SW480 (cell line): ENCODE measurements at regions not wholly inside any gene's neighbourhood (a gene's known extent, or its start where the extent isn't known, plus 50 kb on each side); places are given as distances from the start of the nearest gene placed in this dataset.
A peak's percentile ranks its signal among the peaks of the same experiment; 100 is the strongest.

ENCODE experiments used
- DNase-seq: peaks from one replicate; pipeline ENCODE4 v3.0.0-alpha.2; 2016; ENCODE audit warnings: low spot score

- no peak for DNase-seq
Measured at GRCh38 chr10:36688717-36689116, 436.7 kb upstream of the ANKRD30A start.

GRCh38 chr10:36683421-36683820, 442.0 kb upstream of the ANKRD30A start:
- no peak for DNase-seq

- no peak for DNase-seq
Measured at GRCh38 chr10:36681751-36682632, 443.4 kb upstream of the ANKRD30A start.

GRCh38 chr10:36679554-36679953, 445.8 kb upstream of the ANKRD30A start:
- DNase-seq = no peak

- DNase-seq = no peak
Measured at GRCh38 chr10:36677431-36677768, 448.0 kb upstream of the ANKRD30A start.

GRCh38 chr10:36676756-36677430, 448.5 kb upstream of the ANKRD30A start:
- no peak for DNase-seq

GRCh38 chr10:36676321-36676720, 449.1 kb upstream of the ANKRD30A start:
- DNase-seq = no peak

GRCh38 chr10:36675458-36675880, 449.9 kb upstream of the ANKRD30A start:
- peak; percentile 20 for DNase-seq

- no peak for DNase-seq
Measured at GRCh38 chr10:36671607-36672006, 453.8 kb upstream of the ANKRD30A start.

GRCh38 chr10:36670621-36671402, 454.6 kb upstream of the ANKRD30A start:
- DNase-seq = no peak

- no peak for DNase-seq
Measured at GRCh38 chr10:36669615-36670352, 455.6 kb upstream of the ANKRD30A start.

GRCh38 chr10:36666451-36666850, 458.9 kb upstream of the ANKRD30A start:
- no peak for DNase-seq

- DNase-seq = no peak
Measured at GRCh38 chr10:36662571-36662970, 462.8 kb upstream of the ANKRD30A start.

GRCh38 chr10:36650274-36650673, 475.1 kb upstream of the ANKRD30A start:
- no peak for DNase-seq

- DNase-seq = no peak
Measured at GRCh38 chr10:36647540-36647939, 477.9 kb upstream of the ANKRD30A start.

GRCh38 chr10:36640626-36641025, 484.8 kb upstream of the ANKRD30A start:
- no peak for DNase-seq

GRCh38 chr10:36638462-36639155, 486.8 kb upstream of the ANKRD30A start:
- DNase-seq = no peak

- no peak for DNase-seq
Measured at GRCh38 chr10:36636879-36637278, 488.5 kb upstream of the ANKRD30A start.

- DNase-seq = no peak
Measured at GRCh38 chr10:36636285-36636839, 489.0 kb upstream of the ANKRD30A start.

- DNase-seq = no peak
Measured at GRCh38 chr10:36634916-36635315, 490.5 kb upstream of the ANKRD30A start.

GRCh38 chr10:36630267-36630666, 495.1 kb upstream of the ANKRD30A start:
- DNase-seq = no peak
